Endothelial cell of umbilical vein (primary cell): ENCODE measurements at regions not wholly inside any gene's neighbourhood (a gene's known extent, or its start where the extent isn't known, plus 50 kb on each side); places are given as distances from the start of the nearest gene placed in this dataset.

Experiments
- BruUV-seq: library from RNA; stranded (reverse); fragments of 400-500 nt; replicated peaks from 2 replicates; lab custom pipeline; 2021; lab: Mats Ljungman, UMichigan
- CTCF ChIA-PET: fragments of 300-600, 350-600 bp; sonication (Branson Sonifier 250); formaldehyde crosslinking; loops from one replicate; lab custom pipeline; 2021; ENCODE audit warnings: antibody characterized with exemption, inconsistent platforms; lab: Charles Lee
- POLR2A ChIA-PET: fragments of 300-600, 350-600 bp; sonication (Branson Sonifier 250); formaldehyde crosslinking; loops from one replicate; lab custom pipeline; 2021; ENCODE audit warnings: antibody characterized with exemption, inconsistent platforms; lab: Charles Lee
- DNase-seq: peaks from one replicate; pipeline ENCODE4 v3.0.0-alpha.2; 2011; ENCODE audit warnings: low read depth, low spot score
- FAIRE-seq: peaks from 2 replicates; lab custom pipeline; 2011; peaks lifted over from hg19 to GRCh38; lab: Jason Lieb, UNC
- H2AFZ ChIP-seq: 2 replicates; pipeline ENCODE4 v1.6.0; 2012; ENCODE audit warnings: low read depth, low read length, control low read depth, inconsistent platforms
- H3K27ac ChIP-seq: 2 replicates; pipeline ENCODE4 v1.5.1; 2011; ENCODE audit warnings: low read depth, mild to moderate bottlenecking, control low read depth, low read length, moderate library complexity; ENCODE audit not compliant: insufficient read depth
- H3K27me3 ChIP-seq, 2 experiments: 2 replicates each; pipeline versions ENCODE4 v1.6.0 to v1.6.1; 2011; ENCODE audit warnings: low read length in 2 of 2, mixed read lengths in 1 of 2; ENCODE audit not compliant: control insufficient read depth in 2 of 2, insufficient read depth in 2 of 2
- H3K36me3 ChIP-seq, 2 experiments: 2 replicates in 1 of 2; 3 replicates in 1 of 2; pipeline ENCODE4 v1.5.1; 2011; ENCODE audit warnings: low read length in 2 of 2, mild to moderate bottlenecking in 1 of 2, moderate library complexity in 1 of 2; ENCODE audit not compliant: control insufficient read depth in 2 of 2, insufficient read depth in 2 of 2; ENCODE audit errors: extremely low read depth in 1 of 2
- H3K4me1 ChIP-seq: 3 replicates; pipeline ENCODE4 v1.5.1; 2011; ENCODE audit warnings: mild to moderate bottlenecking, low read length; ENCODE audit not compliant: control insufficient read depth, insufficient read depth; ENCODE audit errors: extremely low read depth
- H3K4me2 ChIP-seq: 2 replicates; pipeline ENCODE4 v1.6.1; 2011; ENCODE audit warnings: low read length, control low read depth, mixed read lengths; ENCODE audit not compliant: insufficient read depth
- H3K4me3 ChIP-seq, 3 experiments: fragments of 200-600 bp in 1 of 3; sonication (generic), shearing (Covaris generic) in 1 of 3; replicated peaks in 1 of 3; 2 replicates each; pipeline ENCODE4 v1.5.1; 2011 to 2016; ENCODE audit warnings: control low read depth in 3 of 3, low read length in 3 of 3, mild to moderate bottlenecking in 2 of 3, inconsistent platforms in 1 of 3, low read depth in 1 of 3, moderate library complexity in 1 of 3; ENCODE audit not compliant: insufficient read depth in 1 of 3
- H3K79me2 ChIP-seq: 2 replicates; pipeline ENCODE4 v1.6.0; 2012; ENCODE audit warnings: low read length, inconsistent platforms; ENCODE audit not compliant: control insufficient read depth, insufficient read depth
- H3K9ac ChIP-seq: replicated peaks from 2 replicates; pipeline ENCODE3; 2011; ENCODE audit warnings: low read length, control low read depth; ENCODE audit not compliant: insufficient read depth; ENCODE audit errors: extremely low read depth
- H3K9me1 ChIP-seq: replicated peaks from 3 replicates; pipeline ENCODE4 v1.6.0; 2011; ENCODE audit warnings: mild to moderate bottlenecking, low read length; ENCODE audit not compliant: control insufficient read depth, insufficient read depth; ENCODE audit errors: extremely low read depth
- H3K9me3 ChIP-seq: replicated peaks from 2 replicates; pipeline ENCODE4 v1.5.1; 2012; ENCODE audit warnings: low read length, inconsistent platforms; ENCODE audit not compliant: control insufficient read depth, insufficient read depth
- H4K20me1 ChIP-seq: replicated peaks from 2 replicates; pipeline ENCODE3; 2011; ENCODE audit warnings: mild to moderate bottlenecking, low read length; ENCODE audit not compliant: control insufficient read depth, insufficient read depth; ENCODE audit errors: extremely low read depth
- CTCF ChIP-seq, 2 donors: IDR thresholded peaks; 1 replicate in 1 of 2; 2 replicates in 1 of 2; pipeline ENCODE4 v1.5.1; 2011; ENCODE audit warnings: low read length in 2 of 2, mild to moderate bottlenecking in 2 of 2, moderate library complexity in 2 of 2, control low read depth in 1 of 2, inconsistent platforms in 1 of 2, low read depth in 1 of 2; ENCODE audit not compliant: insufficient read depth in 1 of 2; ENCODE audit errors: extremely low read depth in 1 of 2
- EZH2 ChIP-seq: IDR thresholded peaks from 2 replicates; pipeline ENCODE4 v1.6.1; 2012; ENCODE audit warnings: borderline replicate concordance, low read depth, mild to moderate bottlenecking, moderate library complexity, low read length, inconsistent platforms; ENCODE audit not compliant: severe bottlenecking
- FOS ChIP-seq: IDR thresholded peaks from 2 replicates; pipeline ENCODE4 v1.6.1; 2011; ENCODE audit warnings: mild to moderate bottlenecking, low read length, moderate library complexity, borderline replicate concordance; ENCODE audit not compliant: insufficient read depth
- GATA2 ChIP-seq: IDR thresholded peaks from 2 replicates; pipeline ENCODE4 v1.7.0; 2011; ENCODE audit warnings: low read depth, mild to moderate bottlenecking, moderate library complexity, mixed read lengths, low read length; ENCODE audit not compliant: insufficient read length, insufficient read depth
- JUN ChIP-seq: IDR thresholded peaks from 2 replicates; pipeline ENCODE4 v1.6.1; 2011; ENCODE audit warnings: borderline replicate concordance, low read depth; ENCODE audit not compliant: insufficient read length, insufficient read depth
- MAX ChIP-seq: IDR thresholded peaks from 2 replicates; pipeline ENCODE4 v1.6.1; 2011; ENCODE audit not compliant: insufficient read depth, insufficient read length
- MYC ChIP-seq: IDR thresholded peaks from one replicate; pipeline ENCODE4 v1.6.1; 2011; ENCODE audit warnings: mild to moderate bottlenecking, low read depth, low read length
- POLR2A ChIP-seq: IDR thresholded peaks from 2 replicates; pipeline ENCODE4 v1.6.1; 2012; ENCODE audit warnings: low read depth, mild to moderate bottlenecking, control low read depth, low read length
- POLR2AphosphoS5 ChIP-seq: IDR thresholded peaks from 2 replicates; pipeline ENCODE4 v1.6.1; 2012; ENCODE audit warnings: low read depth, mild to moderate bottlenecking, control low read depth, low read length, moderate library complexity; ENCODE audit not compliant: insufficient read depth
- dilution Hi-C: fragments of 300-500 bp; cut with MboI; formaldehyde crosslinking; loops from one replicate; pipeline ENCODE4 v1.15.0; 2019; ENCODE audit warnings: low sequenced_read_pairs; ENCODE audit not compliant: extremely low pct_ligation_motif_present
- intact Hi-C: fragments of 100-400 bp; cut with micrococcal nuclease; formaldehyde crosslinking; loops from one replicate; pipeline ENCODE4 v1.10.0; 2022

- H3K9me1 ChIP-seq = no peaks in the 10 kb centered on the region
- FAIRE-seq (no peak), DNase-seq (no peak)
- dilution Hi-C loops (no loop called here), intact Hi-C loops (no loop called here)
- no peak for TF ChIP-seq GATA2
- TF ChIP-seq POLR2AphosphoS5 = no peak
- no peak for TF ChIP-seq CTCF (IDR thresholded peaks at IDR 0.05; ENCODE audit: extremely low read depth in 1 of 2, insufficient read depth in 1 of 2, low read depth in 1 of 2, low read length in 2 of 2)
- TF ChIP-seq EZH2 = no peak
- no peak for TF ChIP-seq MYC
- TF ChIP-seq JUN = no peak
- TF ChIP-seq FOS = no peak
- TF ChIP-seq MAX = no peak
- TF ChIP-seq POLR2A = no peak
- no peaks in the 10 kb centered on the region for H3K9me3 ChIP-seq
- no peak overlapping the region for H3K9ac ChIP-seq
- no peaks in the 10 kb centered on the region for H4K20me1 ChIP-seq
- CTCF ChIA-PET = no interaction called here
- H3K79me2 ChIP-seq = no peaks in the 10 kb centered on the region
- H3K4me1 ChIP-seq = no peaks in the 10 kb centered on the region
- no peaks in the 10 kb centered on the region for H3K27me3 ChIP-seq
- H3K4me2 ChIP-seq = no peak overlapping the region
- no peak overlapping the region for H3K4me3 ChIP-seq
- no peaks in the 10 kb centered on the region for H3K36me3 ChIP-seq
- no peak overlapping the region for H3K27ac ChIP-seq
- POLR2A ChIA-PET = no interaction called here
- no TSS peak for BruUV-seq
- no peak overlapping the region for H2AFZ ChIP-seq
These were observed 240.5 kb downstream of the STIM2 start for GRCh38 chr4:27101126-27101525.
